GM23338 (cell line): ENCODE measurements at regions not wholly inside any gene's neighbourhood (a gene's known extent, or its start where the extent isn't known, plus 50 kb on each side); places are given as distances from the start of the nearest gene placed in this dataset.

Experiments used
- ATAC-seq: fragments of 200-7000 bp; cut with Tn5 transposase; 3 replicates; pipeline ENCODE4 v1.9.1; 2020
- DNase-seq: peaks from one replicate; pipeline ENCODE4 v3.0.0-alpha.2; 2015; ENCODE audit warnings: low spot score
- H2AFZ ChIP-seq: fragments of 200-600 bp; sonication (generic); 2 replicates; pipeline ENCODE4 v1.8.0; 2016; ENCODE audit warnings: antibody characterized with exemption, mild to moderate bottlenecking, moderate library complexity
- H3F3A ChIP-seq: fragments of 200-600 bp; sonication (generic); replicated peaks from 2 replicates; pipeline ENCODE4 v1.8.0; 2017; ENCODE audit warnings: antibody characterized with exemption, mixed run types, low read depth
- H3K27ac ChIP-seq: fragments of 200-600 bp; sonication (generic); 2 replicates; pipeline ENCODE4 v1.6.1; 2016; ENCODE audit warnings: low read depth
- H3K27me3 ChIP-seq: fragments of 200-600 bp; sonication (generic); 2 replicates; pipeline ENCODE4 v1.8.0; 2016; ENCODE audit warnings: mild to moderate bottlenecking, mixed run types, moderate library complexity; ENCODE audit not compliant: insufficient read depth
- H3K36me3 ChIP-seq: fragments of 200-600 bp; sonication (generic); 2 replicates; pipeline ENCODE4 v1.8.0; 2016; ENCODE audit warnings: mild to moderate bottlenecking; ENCODE audit not compliant: insufficient read depth
- H3K4me1 ChIP-seq: fragments of 200-600 bp; sonication (generic); 2 replicates; pipeline ENCODE4 v1.8.0; 2016; ENCODE audit warnings: mild to moderate bottlenecking, moderate library complexity; ENCODE audit not compliant: insufficient read depth
- H3K4me2 ChIP-seq: fragments of 200-600 bp; sonication (generic); 2 replicates; pipeline ENCODE4 v1.7.1; 2017; ENCODE audit warnings: mixed run types
- H3K4me3 ChIP-seq: fragments of 200-600 bp; sonication (generic); 2 replicates; pipeline ENCODE4 v1.6.1; 2016; ENCODE audit warnings: mixed run types
- H3K79me2 ChIP-seq: fragments of 200-600 bp; sonication (generic); replicated peaks from 2 replicates; pipeline ENCODE4 v1.8.0; 2017; ENCODE audit warnings: mild to moderate bottlenecking; ENCODE audit not compliant: insufficient read depth
- H3K9me2 ChIP-seq: fragments of 200-600 bp; sonication (generic); 2 replicates; pipeline ENCODE4 v1.8.0; 2017; ENCODE audit not compliant: insufficient read depth
- H4K20me1 ChIP-seq: fragments of 200-600 bp; sonication (generic); replicated peaks from 2 replicates; pipeline ENCODE4 v1.8.0; 2017; ENCODE audit warnings: mild to moderate bottlenecking; ENCODE audit not compliant: insufficient read depth
- H3K27ac Mint-ChIP-seq: 2 replicates; pipeline ENCODE4 v1.8.0; 2020; ENCODE audit warnings: inconsistent platforms, mild to moderate bottlenecking, moderate library complexity, mixed read lengths
- H3K27me3 Mint-ChIP-seq: 3 replicates; pipeline ENCODE4 v1.8.0; 2022; ENCODE audit warnings: low read depth, mild to moderate bottlenecking, moderate library complexity, mixed read lengths, inconsistent platforms; ENCODE audit not compliant: insufficient read depth, poor library complexity
- H3K36me3 Mint-ChIP-seq: 3 replicates; pipeline ENCODE4 v1.8.0; 2021; ENCODE audit warnings: low read depth, mild to moderate bottlenecking, inconsistent platforms, moderate library complexity, mixed read lengths
- H3K4me1 Mint-ChIP-seq: 3 replicates; pipeline ENCODE4 v1.8.0; 2020; ENCODE audit warnings: mild to moderate bottlenecking, inconsistent platforms, mixed read lengths
- H3K4me3 Mint-ChIP-seq: 3 replicates; pipeline ENCODE4 v1.8.0; 2021; ENCODE audit warnings: moderate library complexity, mild to moderate bottlenecking, inconsistent platforms, mixed read lengths
- H3K9me3 Mint-ChIP-seq: 3 replicates; pipeline ENCODE4 v1.8.0; 2020; ENCODE audit warnings: moderate library complexity, mild to moderate bottlenecking, inconsistent platforms, mixed read lengths
- EZH2 ChIP-seq: fragments of 200-600 bp; sonication (generic); IDR thresholded peaks from one replicate; pipeline ENCODE4 v1.8.0; 2017; ENCODE audit warnings: antibody characterized with exemption, mild to moderate bottlenecking, low read depth; ENCODE audit not compliant: unreplicated experiment
- POLR2AphosphoS5 ChIP-seq: IDR thresholded peaks from 2 replicates; pipeline ENCODE4 v1.6.1; 2016; ENCODE audit warnings: antibody characterized with exemption, low read depth
- REST ChIP-seq: IDR thresholded peaks from one replicate; pipeline ENCODE4 v1.6.1; 2018; ENCODE audit warnings: antibody characterized with exemption; ENCODE audit not compliant: unreplicated experiment
- STAT1 ChIP-seq: IDR thresholded peaks from one replicate; pipeline ENCODE4 v1.6.1; 2016; ENCODE audit warnings: antibody characterized with exemption; ENCODE audit not compliant: unreplicated experiment
- ZNF114 ChIP-seq: fragments of 250-450 bp; sonication (Bioruptor Pico); IDR thresholded peaks from 2 replicates; pipeline ENCODE4 v1.5.0; 2020; ENCODE audit warnings: mild to moderate bottlenecking, moderate library complexity
- ZNF462 ChIP-seq: fragments of 250-450 bp; sonication (Bioruptor Pico); IDR thresholded peaks from 2 replicates; pipeline ENCODE4 v1.5.0; 2020; ENCODE audit warnings: mild to moderate bottlenecking, moderate library complexity

DNA sequence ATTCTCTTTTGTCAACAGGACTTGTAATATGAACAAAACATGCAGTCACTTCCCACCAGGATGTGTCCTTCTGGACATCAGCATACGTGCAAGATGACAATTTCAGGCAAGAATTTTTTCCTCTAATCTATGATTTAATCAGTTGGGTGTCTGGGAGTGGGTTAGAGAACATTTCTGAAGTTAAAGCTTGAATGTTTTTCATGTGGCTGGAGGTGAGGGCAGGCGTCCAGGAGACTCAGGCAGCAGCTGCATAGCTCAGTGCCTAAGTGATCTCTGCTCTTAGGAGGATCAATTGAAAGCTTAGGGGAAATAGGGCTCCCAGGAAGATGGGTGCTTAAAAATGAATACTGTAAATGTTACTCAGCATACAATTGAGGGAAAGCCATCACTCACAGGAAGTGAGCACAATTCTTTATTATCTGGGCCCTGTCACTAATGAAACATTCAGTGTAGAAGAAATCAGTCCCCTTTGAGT, 457.6 kb upstream of the KLF6 start (continued):
- TF ChIP-seq ZNF462 (CRISPR knock-in tag), result no peak
- TF ChIP-seq STAT1, result no peak

DNA sequence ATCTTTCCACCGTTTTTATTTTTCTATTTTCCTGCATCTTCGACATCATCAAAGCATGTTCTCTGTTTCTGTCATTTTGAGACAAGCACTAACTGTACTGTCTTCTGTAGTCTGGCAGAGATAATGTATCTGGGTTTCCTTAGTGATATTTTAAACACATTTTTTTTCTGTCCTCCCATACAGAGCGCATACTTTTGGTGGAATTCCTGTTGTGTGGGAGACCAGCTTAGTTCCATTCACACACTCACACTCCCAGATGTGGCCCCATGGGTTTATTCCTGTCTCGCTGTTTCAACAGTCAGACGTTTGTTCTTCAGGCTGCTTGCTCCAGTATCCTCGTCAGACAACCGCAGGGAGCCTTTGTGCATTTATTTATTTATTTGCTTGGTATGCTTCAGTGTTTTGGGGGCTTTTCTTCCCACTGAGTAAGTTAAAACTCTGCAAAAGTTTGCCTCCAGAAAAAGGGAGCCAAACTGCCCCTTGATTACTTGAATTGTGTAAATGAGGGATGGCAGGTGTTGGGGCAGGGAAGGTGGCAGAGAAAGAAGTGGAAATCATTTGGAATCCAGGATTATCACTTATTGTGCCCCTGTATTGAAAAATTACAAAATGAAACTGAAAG, 456.8 kb upstream of the KLF6 start:
- H3F3A ChIP-seq, result no peaks in the 10 kb centered on the region
- ATAC-seq, result peak; percentile 77
- Mint-ChIP-seq H3K36me3 (no peaks in the 10 kb centered on the region), H3K9me3 (peaks cover 8% of the 10 kb centered on the region; the same call in 2 of the 3 replicates), H3K4me3 (no peak overlapping the region), H3K27me3 (no peaks in the 10 kb centered on the region), H3K4me1 (peaks cover 26% of the 10 kb centered on the region), H3K27ac (peak overlapping the region; percentile 80)
- no peak overlapping the region for H3K4me3 ChIP-seq
- H3K27me3 ChIP-seq, result no peaks in the 10 kb centered on the region
- H3K4me2 ChIP-seq, result peak overlapping the region; percentile 23; the same call in 1 of the 2 replicates
- H3K36me3 ChIP-seq, result no peaks in the 10 kb centered on the region
- H2AFZ ChIP-seq, result no peak overlapping the region
- no peaks in the 10 kb centered on the region for H3K79me2 ChIP-seq
- no peaks in the 10 kb centered on the region for H3K9me2 ChIP-seq
- H3K4me1 ChIP-seq, result peaks cover 20% of the 10 kb centered on the region
- TF ChIP-seq EZH2, result no peak
- TF ChIP-seq STAT1, result no peak
- TF ChIP-seq POLR2AphosphoS5, result no peak
- no peak for TF ChIP-seq ZNF114 (CRISPR knock-in tag)
- no peak for TF ChIP-seq REST
- peak overlapping the region; percentile 33; the same call in 1 of the 2 replicates for H3K27ac ChIP-seq
- peak; percentile 41 for DNase-seq
- no peaks in the 10 kb centered on the region for H4K20me1 ChIP-seq
